GM13977 (cell line): ENCODE measurements at regions not wholly inside any gene's neighbourhood (a gene's known extent, or its start where the extent isn't known, plus 50 kb on each side); places are given as distances from the start of the nearest gene placed in this dataset.
"Not testable (repeated sequence)": the region's sequence is repeated elsewhere in the genome, so short reads cannot be mapped to it uniquely, and the experiment has no call there.

ENCODE experiments used
- DNase-seq: peaks from one replicate; pipeline ENCODE4 v3.0.0; 2012; ENCODE audit warnings: low spot score
- CTCF ChIP-seq: IDR thresholded peaks from 2 replicates; pipeline ENCODE4 v1.5.1; 2012; ENCODE audit warnings: mild to moderate bottlenecking, control low read depth; ENCODE audit not compliant: insufficient read depth; ENCODE audit errors: extremely low read depth, missing control alignments
- in situ Hi-C: fragments of 300-500 bp; cut with MboI; formaldehyde crosslinking; loops from one replicate; pipeline ENCODE4 v1.12.0; 2022; ENCODE audit warnings: low sequenced_read_pairs, low pct_unique_long_range_greater_than_20kb, mixed read lengths, inconsistent platforms; ENCODE audit not compliant: unreplicated experiment

DNA sequence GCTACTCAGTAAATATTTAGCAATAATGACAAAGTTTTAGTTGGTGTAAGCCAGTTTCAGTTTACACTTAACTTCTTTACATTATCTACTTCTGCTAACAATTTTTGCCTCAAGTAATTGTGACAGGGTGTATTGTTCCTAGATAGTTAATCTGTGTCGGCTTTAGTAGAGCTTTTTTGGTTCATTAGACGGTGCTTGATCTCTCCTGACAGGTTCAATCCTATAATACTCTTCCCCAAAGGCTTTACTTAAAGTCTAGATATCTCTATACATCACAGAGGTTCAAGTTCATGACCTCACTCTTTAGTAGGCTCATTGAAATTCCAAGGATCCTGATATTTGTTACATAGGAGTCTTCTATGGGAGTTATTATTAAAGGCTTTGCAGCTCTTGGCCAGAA is 365.6 kb upstream of the DPPA4 start:
- no peak for DNase-seq
- in situ Hi-C loops: no loop called here
- TF ChIP-seq CTCF: no peak

DNA sequence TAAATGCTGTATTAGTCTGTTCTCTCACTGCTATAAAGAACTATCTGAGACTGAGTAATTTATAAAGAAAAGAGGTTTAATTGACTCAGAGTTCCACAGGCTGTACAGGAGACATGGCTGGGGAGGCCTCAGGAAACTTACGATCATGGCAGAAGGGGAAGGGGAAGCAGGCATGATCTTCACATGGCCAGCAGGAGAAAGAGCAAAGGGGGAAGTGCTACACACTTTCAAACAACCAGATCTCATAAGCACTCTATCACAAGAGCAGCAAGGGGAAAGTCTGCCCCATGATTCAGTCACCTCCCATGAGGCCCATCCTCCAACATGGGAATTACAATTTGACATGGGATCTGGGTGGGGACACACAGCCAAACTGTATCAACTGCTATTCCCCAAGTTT is 367.8 kb upstream of the DPPA4 start:
- in situ Hi-C loops, DNase-seq: not testable (repeated sequence)

- no peak for TF ChIP-seq CTCF
- no peak for DNase-seq
- in situ Hi-C loops: no loop called here
Observed at GRCh38 chr3:109707617-109708016, 370.3 kb upstream of the DPPA4 start.

GRCh38 chr3:109713288-109713687 is 375.9 kb upstream of the DPPA4 start:
- TF ChIP-seq CTCF: no peak
- in situ Hi-C loops: no loop called here
- DNase-seq: no peak

DNA sequence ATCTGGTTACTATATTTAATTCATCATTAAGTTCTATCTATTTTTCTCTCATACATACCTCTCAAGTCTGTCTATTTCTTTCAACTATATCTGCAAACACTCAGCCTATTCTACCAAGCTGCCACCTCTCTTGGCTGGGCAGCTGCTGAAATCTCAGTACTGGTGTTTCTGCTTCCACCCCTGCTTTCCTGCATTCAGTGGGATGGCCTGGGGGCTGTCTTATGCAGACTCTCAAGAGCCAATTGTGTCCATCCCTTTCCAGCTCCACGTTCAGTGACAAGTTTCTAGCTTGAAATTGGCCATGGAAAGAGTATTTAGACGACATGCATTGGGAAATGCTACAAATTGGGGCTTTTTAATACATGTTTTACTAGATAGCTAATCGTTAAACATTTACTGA is 378.4 kb upstream of the DPPA4 start:
- no peak for TF ChIP-seq CTCF
- in situ Hi-C loops: no loop called here

GRCh38 chr3:109718850-109719249 is 381.5 kb upstream of the DPPA4 start:
- in situ Hi-C loops: no loop called here

More for the DNA sequence above, 378.4 kb upstream of the DPPA4 start:
- no peak for DNase-seq

DNA sequence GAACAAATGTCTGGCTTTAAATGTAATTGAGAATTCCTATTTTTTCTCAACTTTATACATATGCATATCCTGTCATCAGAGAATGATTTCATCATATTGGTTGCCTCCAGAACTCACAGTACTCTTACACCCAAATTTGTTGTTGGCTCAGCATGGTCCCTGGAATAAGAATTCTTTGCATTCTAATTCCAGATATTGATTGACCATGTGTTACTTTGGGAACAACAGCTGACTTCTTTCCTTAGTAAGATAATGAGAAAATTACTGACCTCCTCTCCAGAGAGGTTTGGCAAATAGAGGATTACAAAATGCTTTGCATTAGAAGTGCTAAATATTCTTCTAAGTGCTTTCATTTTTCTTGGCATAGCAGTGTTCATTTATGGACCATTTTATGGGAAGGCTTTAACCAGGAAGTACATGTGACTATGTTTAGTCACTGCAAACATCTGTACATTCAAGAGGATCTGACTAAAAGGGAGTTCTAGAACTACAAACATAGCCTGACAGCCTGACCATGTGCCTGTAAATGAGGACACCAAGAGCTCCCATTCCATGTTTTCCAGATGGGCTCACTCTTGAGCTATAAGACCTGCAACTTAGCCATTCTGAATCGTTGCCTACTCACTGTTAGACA is 391.6 kb upstream of the DPPA4 start:
- no peak for DNase-seq
- no peak for TF ChIP-seq CTCF
- in situ Hi-C loops: no loop called here

More at GRCh38 chr3:109718850-109719249, 381.5 kb upstream of the DPPA4 start:
- TF ChIP-seq CTCF: no peak
- DNase-seq: no peak
